Neural cell (in vitro differentiated cells): ENCODE measurements at regions not wholly inside any gene's neighbourhood (a gene's known extent, or its start where the extent isn't known, plus 50 kb on each side); places are given as distances from the start of the nearest gene placed in this dataset.

Experiments
- CTCF ChIP-seq: fragments of 450-650 bp; IDR thresholded peaks from 2 replicates; pipeline ENCODE4 v1.5.1; 2014; ENCODE audit warnings: antibody characterized with exemption, mild to moderate bottlenecking, moderate library complexity; ENCODE audit not compliant: poor library complexity, severe bottlenecking
- EP300 ChIP-seq: fragments of 450-650 bp; conservative IDR thresholded peaks from 2 replicates; pipeline ENCODE4 v1.6.1; 2014; ENCODE audit warnings: antibody characterized with exemption, mild to moderate bottlenecking, moderate library complexity; ENCODE audit not compliant: poor library complexity, severe bottlenecking
- EZH2 ChIP-seq: fragments of 200-600, 300-800 bp; shearing (Covaris generic), sonication (generic); IDR thresholded peaks from 2 replicates; pipeline ENCODE4 v1.6.1; 2014; ENCODE audit warnings: antibody characterized with exemption, low read length, borderline replicate concordance, mild to moderate bottlenecking; ENCODE audit not compliant: insufficient read depth, poor library complexity, severe bottlenecking
- MXI1 ChIP-seq: fragments of 450-650 bp; conservative IDR thresholded peaks from 2 replicates; pipeline ENCODE4 v1.6.1; 2014; ENCODE audit warnings: antibody characterized with exemption, mild to moderate bottlenecking; ENCODE audit not compliant: poor library complexity, severe bottlenecking
- POLR2AphosphoS5 ChIP-seq: IDR thresholded peaks from 2 replicates; pipeline ENCODE4 v1.6.1; 2012
- RAD21 ChIP-seq: fragments of 450-650 bp; conservative IDR thresholded peaks from 2 replicates; pipeline ENCODE4 v1.6.1; 2014; ENCODE audit warnings: antibody characterized with exemption, mild to moderate bottlenecking, moderate library complexity
- REST ChIP-seq: IDR thresholded peaks from 2 replicates; pipeline ENCODE4 v1.6.1; 2012; ENCODE audit warnings: borderline replicate concordance

GRCh38 chr2:239747274-239747673 is 277.9 kb downstream of the NDUFA10 start:
- no peak for TF ChIP-seq CTCF
- no peak for TF ChIP-seq EZH2
- TF ChIP-seq POLR2AphosphoS5: no peak
- TF ChIP-seq RAD21: no peak
- TF ChIP-seq EP300: no peak
- no peak for TF ChIP-seq REST
- TF ChIP-seq MXI1: no peak
